GM23338 (cell line): ENCODE measurements at regions not wholly inside any gene's neighbourhood (a gene's known extent, or its start where the extent isn't known, plus 50 kb on each side); places are given as distances from the start of the nearest gene placed in this dataset.

Experiments
- ATAC-seq: fragments of 200-7000 bp; cut with Tn5 transposase; 3 replicates; pipeline ENCODE4 v1.9.1; 2020
- DNase-seq: peaks from one replicate; pipeline ENCODE4 v3.0.0-alpha.2; 2015; ENCODE audit warnings: low spot score
- H2AFZ ChIP-seq: fragments of 200-600 bp; sonication (generic); 2 replicates; pipeline ENCODE4 v1.8.0; 2016; ENCODE audit warnings: antibody characterized with exemption, mild to moderate bottlenecking, moderate library complexity
- H3F3A ChIP-seq: fragments of 200-600 bp; sonication (generic); replicated peaks from 2 replicates; pipeline ENCODE4 v1.8.0; 2017; ENCODE audit warnings: antibody characterized with exemption, mixed run types, low read depth
- H3K27ac ChIP-seq: fragments of 200-600 bp; sonication (generic); 2 replicates; pipeline ENCODE4 v1.6.1; 2016; ENCODE audit warnings: low read depth
- H3K27me3 ChIP-seq: fragments of 200-600 bp; sonication (generic); 2 replicates; pipeline ENCODE4 v1.8.0; 2016; ENCODE audit warnings: mild to moderate bottlenecking, mixed run types, moderate library complexity; ENCODE audit not compliant: insufficient read depth
- H3K36me3 ChIP-seq: fragments of 200-600 bp; sonication (generic); 2 replicates; pipeline ENCODE4 v1.8.0; 2016; ENCODE audit warnings: mild to moderate bottlenecking; ENCODE audit not compliant: insufficient read depth
- H3K4me1 ChIP-seq: fragments of 200-600 bp; sonication (generic); 2 replicates; pipeline ENCODE4 v1.8.0; 2016; ENCODE audit warnings: mild to moderate bottlenecking, moderate library complexity; ENCODE audit not compliant: insufficient read depth
- H3K4me2 ChIP-seq: fragments of 200-600 bp; sonication (generic); 2 replicates; pipeline ENCODE4 v1.7.1; 2017; ENCODE audit warnings: mixed run types
- H3K4me3 ChIP-seq: fragments of 200-600 bp; sonication (generic); 2 replicates; pipeline ENCODE4 v1.6.1; 2016; ENCODE audit warnings: mixed run types
- H3K79me2 ChIP-seq: fragments of 200-600 bp; sonication (generic); replicated peaks from 2 replicates; pipeline ENCODE4 v1.8.0; 2017; ENCODE audit warnings: mild to moderate bottlenecking; ENCODE audit not compliant: insufficient read depth
- H3K9me2 ChIP-seq: fragments of 200-600 bp; sonication (generic); 2 replicates; pipeline ENCODE4 v1.8.0; 2017; ENCODE audit not compliant: insufficient read depth
- H4K20me1 ChIP-seq: fragments of 200-600 bp; sonication (generic); replicated peaks from 2 replicates; pipeline ENCODE4 v1.8.0; 2017; ENCODE audit warnings: mild to moderate bottlenecking; ENCODE audit not compliant: insufficient read depth
- H3K27ac Mint-ChIP-seq: 2 replicates; pipeline ENCODE4 v1.8.0; 2020; ENCODE audit warnings: inconsistent platforms, mild to moderate bottlenecking, moderate library complexity, mixed read lengths
- H3K27me3 Mint-ChIP-seq: 3 replicates; pipeline ENCODE4 v1.8.0; 2022; ENCODE audit warnings: low read depth, mild to moderate bottlenecking, moderate library complexity, mixed read lengths, inconsistent platforms; ENCODE audit not compliant: insufficient read depth, poor library complexity
- H3K36me3 Mint-ChIP-seq: 3 replicates; pipeline ENCODE4 v1.8.0; 2021; ENCODE audit warnings: low read depth, mild to moderate bottlenecking, inconsistent platforms, moderate library complexity, mixed read lengths
- H3K4me1 Mint-ChIP-seq: 3 replicates; pipeline ENCODE4 v1.8.0; 2020; ENCODE audit warnings: mild to moderate bottlenecking, inconsistent platforms, mixed read lengths
- H3K4me3 Mint-ChIP-seq: 3 replicates; pipeline ENCODE4 v1.8.0; 2021; ENCODE audit warnings: moderate library complexity, mild to moderate bottlenecking, inconsistent platforms, mixed read lengths
- H3K9me3 Mint-ChIP-seq: 3 replicates; pipeline ENCODE4 v1.8.0; 2020; ENCODE audit warnings: moderate library complexity, mild to moderate bottlenecking, inconsistent platforms, mixed read lengths
- CTCF ChIP-seq, 2 experiments: fragments of 200-600 bp in 1 of 2; sonication (generic) in 1 of 2; conservative IDR thresholded peaks; 2 replicates each; pipeline versions ENCODE4 v1.5.1 to v1.6.1; 2016 to 2017; ENCODE audit warnings: antibody characterized with exemption in 2 of 2, low read depth in 2 of 2, mild to moderate bottlenecking in 2 of 2, moderate library complexity in 1 of 2
- EZH2 ChIP-seq: fragments of 200-600 bp; sonication (generic); IDR thresholded peaks from one replicate; pipeline ENCODE4 v1.8.0; 2017; ENCODE audit warnings: antibody characterized with exemption, mild to moderate bottlenecking, low read depth; ENCODE audit not compliant: unreplicated experiment
- EZH2phosphoT487 ChIP-seq: fragments of 200-600 bp; sonication (generic); IDR thresholded peaks from one replicate; pipeline ENCODE4 v1.8.1; 2018; ENCODE audit warnings: antibody characterized with exemption; ENCODE audit not compliant: unreplicated experiment
- JUNB ChIP-seq: IDR thresholded peaks from one replicate; pipeline ENCODE4 v1.6.1; 2016; ENCODE audit warnings: antibody characterized with exemption; ENCODE audit not compliant: unreplicated experiment
- NANOG ChIP-seq: IDR thresholded peaks from 2 replicates; pipeline ENCODE4 v1.6.1; 2016; ENCODE audit warnings: antibody characterized with exemption, borderline replicate concordance
- REST ChIP-seq: IDR thresholded peaks from one replicate; pipeline ENCODE4 v1.6.1; 2018; ENCODE audit warnings: antibody characterized with exemption; ENCODE audit not compliant: unreplicated experiment
- STAT1 ChIP-seq: IDR thresholded peaks from one replicate; pipeline ENCODE4 v1.6.1; 2016; ENCODE audit warnings: antibody characterized with exemption; ENCODE audit not compliant: unreplicated experiment
- ZNF331 ChIP-seq: fragments of 250-450 bp; sonication (Bioruptor Pico); IDR thresholded peaks from 2 replicates; pipeline ENCODE4 v1.5.0; 2020; ENCODE audit warnings: low read depth, mild to moderate bottlenecking, moderate library complexity
- ZNF462 ChIP-seq: fragments of 250-450 bp; sonication (Bioruptor Pico); IDR thresholded peaks from 2 replicates; pipeline ENCODE4 v1.5.0; 2020; ENCODE audit warnings: mild to moderate bottlenecking, moderate library complexity

- no peaks in the 10 kb centered on the region for H3K4me1 Mint-ChIP-seq
Measured at GRCh38 chr18:4510160-4510559, 55.1 kb upstream of the DLGAP1 start.

More at GRCh38 chr18:4510160-4510559, 55.1 kb upstream of the DLGAP1 start:
- H3K4me2 ChIP-seq, result no peak overlapping the region
- no peaks in the 10 kb centered on the region for H3K79me2 ChIP-seq
- H3F3A ChIP-seq, result no peaks in the 10 kb centered on the region
- Mint-ChIP-seq H3K27ac (no peak overlapping the region), H3K4me3 (no peak overlapping the region), H3K36me3 (peaks cover 7% of the 10 kb centered on the region; the same call in 2 of the 3 replicates), H3K27me3 (peaks cover 7% of the 10 kb centered on the region), H3K9me3 (peaks cover 14% of the 10 kb centered on the region)
- no peak for DNase-seq
- H3K27ac ChIP-seq, result no peak overlapping the region
- H3K9me2 ChIP-seq, result no peaks in the 10 kb centered on the region
- H2AFZ ChIP-seq, result no peak overlapping the region
- H4K20me1 ChIP-seq, result no peaks in the 10 kb centered on the region
- H3K36me3 ChIP-seq, result no peaks in the 10 kb centered on the region
- no peaks in the 10 kb centered on the region for H3K4me1 ChIP-seq
- no peak for ATAC-seq
- H3K27me3 ChIP-seq, result no peaks in the 10 kb centered on the region
- TF ChIP-seq ZNF331, result no peak
- TF ChIP-seq ZNF462 (CRISPR knock-in tag), result no peak
- no peak for TF ChIP-seq EZH2phosphoT487
- no peak for TF ChIP-seq REST
- no peak for TF ChIP-seq JUNB
- TF ChIP-seq CTCF (conservative IDR thresholded peaks at IDR 0.05; ENCODE audit: low read depth in 2 of 2), result no peak
- TF ChIP-seq STAT1, result no peak
- TF ChIP-seq EZH2, result no peak
- no peak for TF ChIP-seq NANOG
- no peak overlapping the region for H3K4me3 ChIP-seq
